IPS DF 4.7 (cell line): ENCODE measurements at regions not wholly inside any gene's neighbourhood (a gene's known extent, or its start where the extent isn't known, plus 50 kb on each side); places are given as distances from the start of the nearest gene placed in this dataset.

Experiments used
- DNase-seq: peaks from one replicate; pipeline ENCODE4 v3.0.0-alpha.2; 2013; ENCODE audit warnings: low spot score; ENCODE audit errors: extremely low read depth

DNA sequence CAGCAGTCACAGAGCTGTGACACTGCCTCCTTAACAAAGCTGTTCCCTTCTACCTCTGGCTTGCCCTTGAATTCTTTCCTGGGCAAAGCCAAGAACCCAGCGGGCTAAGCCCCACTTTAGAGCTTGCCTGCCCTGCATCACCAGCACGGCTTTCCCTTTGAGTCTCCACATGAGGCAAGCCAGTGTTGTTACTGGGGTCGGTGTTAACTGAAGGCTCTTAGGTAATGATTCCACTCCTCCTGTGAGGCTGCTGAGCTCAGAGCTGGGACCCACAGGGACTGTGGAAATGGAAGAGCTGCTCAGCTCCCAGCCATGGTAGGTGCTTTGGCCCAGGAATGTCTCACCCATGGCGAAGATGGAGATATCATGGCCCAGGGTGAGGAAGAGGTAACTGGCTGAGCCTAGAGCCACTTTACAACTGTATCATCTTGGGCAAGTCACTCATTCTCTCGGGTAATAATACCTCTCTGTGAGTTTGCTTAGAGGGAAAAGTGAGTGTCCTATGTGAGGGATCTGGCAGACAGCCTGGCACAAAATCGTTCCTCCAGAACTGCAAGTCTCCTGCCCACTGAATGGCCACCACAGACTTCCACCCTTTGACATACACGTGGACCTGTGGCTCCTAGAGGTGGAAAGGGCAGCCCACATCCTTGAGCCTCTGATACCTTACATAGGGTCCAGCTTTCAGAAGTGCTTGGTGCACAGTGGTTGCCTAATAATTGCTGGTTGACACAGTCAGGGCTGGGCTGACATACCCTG is 654.1 kb downstream of the PTPRU start:
- no peak for DNase-seq

DNA sequence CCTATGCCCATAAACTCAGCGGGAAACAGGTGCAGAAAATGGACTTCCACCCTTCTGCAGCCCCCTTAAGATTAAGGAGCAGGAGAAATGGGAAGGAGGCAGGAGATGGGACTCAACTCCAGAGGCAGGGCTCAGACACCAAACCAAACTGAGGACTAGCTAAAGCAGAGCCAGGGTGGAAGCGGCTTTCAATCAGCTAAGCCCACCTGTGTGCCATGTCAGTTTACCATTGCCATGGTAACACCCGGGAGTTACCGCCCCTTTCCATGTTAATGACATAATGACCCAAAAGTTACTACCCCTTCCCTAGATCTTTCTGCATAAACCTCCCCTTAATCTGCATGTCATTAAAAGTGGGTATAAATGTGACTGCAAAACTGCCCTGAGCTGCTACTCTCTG is 653.5 kb downstream of the PTPRU start:
- DNase-seq, result no peak

DNA sequence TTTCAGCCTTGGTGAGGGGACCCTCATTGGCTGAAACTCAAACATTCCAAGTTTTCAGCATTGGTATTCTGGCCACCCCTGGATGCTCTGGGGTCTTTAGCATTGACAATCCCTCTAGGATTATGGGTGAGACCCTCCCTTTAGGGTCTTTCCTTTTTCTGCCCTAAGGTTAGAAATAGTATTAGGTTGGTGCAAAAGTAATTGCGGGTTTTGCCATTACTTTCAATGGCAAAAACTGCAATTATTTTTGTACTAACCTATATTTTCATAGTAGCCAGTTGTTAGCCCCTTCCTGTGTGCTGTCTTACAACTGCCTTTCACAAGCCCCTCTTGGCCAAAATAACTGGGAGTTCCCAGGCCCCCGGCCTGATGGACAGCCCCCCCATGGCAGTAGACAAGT is 648.4 kb downstream of the PTPRU start:
- no peak for DNase-seq

DNA sequence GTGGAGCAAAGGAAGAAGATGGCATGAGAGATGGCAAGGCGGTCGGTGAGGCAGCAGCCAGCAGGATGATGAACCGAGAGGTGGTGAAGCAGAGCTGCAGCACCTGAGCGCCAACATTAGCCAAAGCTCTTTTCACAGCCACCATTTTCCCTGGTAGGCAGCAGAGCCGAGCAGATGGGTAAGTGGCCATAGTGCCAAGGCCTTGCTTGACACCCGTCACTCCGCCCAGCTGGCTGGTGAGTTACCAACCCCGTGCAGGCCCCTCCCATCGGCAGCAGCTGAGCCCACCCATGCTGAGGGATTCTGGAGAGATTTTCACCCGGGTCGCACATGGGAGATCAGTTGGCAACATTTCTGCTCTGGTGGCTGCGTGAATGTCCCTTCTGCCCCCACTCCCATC is 647.7 kb downstream of the PTPRU start:
- DNase-seq, result no peak

DNA sequence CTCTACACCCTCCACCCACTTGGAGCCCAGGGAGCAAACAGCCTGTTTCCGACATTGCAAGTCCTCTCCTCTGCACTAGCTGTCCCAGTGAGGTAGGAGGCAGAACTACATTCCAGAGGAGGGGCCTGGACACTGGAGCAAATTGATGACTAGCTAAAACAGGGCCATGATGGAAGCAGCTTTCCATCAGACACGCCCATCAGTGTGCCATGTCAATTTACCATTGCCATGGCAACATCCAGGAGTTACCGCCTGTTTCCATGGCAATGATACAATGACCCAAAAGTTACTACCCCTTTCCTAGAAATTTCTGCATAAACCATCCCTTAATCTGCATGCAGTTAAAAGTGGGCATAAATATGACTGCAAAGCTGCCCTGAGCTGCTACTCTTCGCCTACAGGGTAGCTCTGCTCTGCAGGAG is 647.1 kb downstream of the PTPRU start:
- no peak for DNase-seq

DNA sequence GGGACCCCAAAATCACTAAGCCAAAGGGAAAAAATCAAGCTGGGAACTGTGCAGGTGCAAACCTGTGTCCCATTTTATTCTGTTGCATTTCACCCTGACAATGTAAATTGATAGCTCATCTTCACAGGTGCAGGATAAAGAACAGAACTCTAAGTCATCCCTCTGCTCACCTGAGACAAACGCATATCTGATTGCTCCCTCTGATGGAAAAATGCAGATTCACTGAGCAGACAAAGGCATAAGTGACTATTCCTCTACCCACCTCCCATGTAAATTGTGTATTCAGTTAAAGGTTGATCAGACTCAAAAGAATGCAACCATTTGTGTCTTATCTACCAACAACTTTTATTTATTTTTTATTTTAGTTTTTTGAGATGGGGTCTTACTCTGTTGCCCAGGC is 644.2 kb downstream of the PTPRU start:
- no peak for DNase-seq

DNA sequence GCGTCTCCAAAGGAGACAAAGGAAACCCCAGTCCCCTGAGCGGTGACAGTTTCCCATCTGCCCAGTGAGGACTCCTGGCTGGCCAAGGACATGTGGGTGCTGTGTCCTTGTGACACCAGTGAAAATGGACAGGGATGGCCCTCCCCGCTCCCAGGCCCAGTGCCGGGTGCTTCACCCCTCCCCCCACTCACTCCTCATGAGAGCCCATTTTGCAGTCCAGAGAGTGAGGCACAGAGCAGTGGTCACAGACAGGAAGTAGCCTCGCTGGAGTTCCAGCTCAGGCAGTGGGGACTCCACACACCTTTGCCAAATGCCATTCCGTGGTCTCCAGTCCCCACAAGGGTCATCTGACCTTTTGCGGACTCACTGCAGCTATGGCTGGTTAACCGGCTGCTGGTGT is 642.9 kb downstream of the PTPRU start:
- DNase-seq, result no peak

DNA sequence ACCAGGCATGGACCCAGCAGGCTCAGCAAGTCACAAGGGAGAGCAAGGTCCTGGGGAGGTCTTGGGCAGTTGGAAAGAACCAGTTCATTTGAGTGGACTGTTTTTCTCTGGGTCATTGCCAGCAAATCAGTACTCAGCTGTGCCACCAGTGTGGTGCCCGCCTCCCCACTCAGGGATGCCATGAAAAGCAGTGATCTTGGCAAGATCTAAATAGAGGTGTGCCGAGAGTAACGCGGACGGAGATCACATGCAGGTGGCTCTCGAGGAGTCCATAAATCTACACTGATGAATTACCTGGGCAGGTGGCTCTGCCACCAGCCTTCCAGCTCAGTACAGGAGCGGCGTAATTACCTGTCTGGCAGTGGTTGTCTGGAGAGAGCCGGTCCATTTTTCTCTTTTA is 642.2 kb downstream of the PTPRU start:
- no peak for DNase-seq

DNA sequence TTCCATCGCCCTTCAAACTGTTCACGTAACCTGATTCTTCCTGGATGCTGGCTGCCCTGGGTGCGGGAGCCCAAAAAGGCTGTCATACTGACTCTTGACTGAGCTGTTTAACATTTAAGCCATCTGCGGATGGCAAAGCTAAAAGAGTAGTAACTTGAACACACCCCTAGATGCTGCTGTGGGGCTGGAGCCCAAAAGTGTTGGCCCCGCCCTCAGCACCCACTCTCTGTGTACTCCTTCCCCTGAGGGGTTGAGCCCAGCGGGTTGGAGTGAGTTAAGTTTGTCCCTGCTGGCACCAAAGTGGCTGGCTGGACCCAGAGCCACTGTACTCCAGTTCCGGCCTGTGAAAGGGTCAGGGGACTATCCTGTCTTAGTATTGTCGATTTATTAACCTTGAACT is 640.6 kb downstream of the PTPRU start:
- DNase-seq, result no peak

DNA sequence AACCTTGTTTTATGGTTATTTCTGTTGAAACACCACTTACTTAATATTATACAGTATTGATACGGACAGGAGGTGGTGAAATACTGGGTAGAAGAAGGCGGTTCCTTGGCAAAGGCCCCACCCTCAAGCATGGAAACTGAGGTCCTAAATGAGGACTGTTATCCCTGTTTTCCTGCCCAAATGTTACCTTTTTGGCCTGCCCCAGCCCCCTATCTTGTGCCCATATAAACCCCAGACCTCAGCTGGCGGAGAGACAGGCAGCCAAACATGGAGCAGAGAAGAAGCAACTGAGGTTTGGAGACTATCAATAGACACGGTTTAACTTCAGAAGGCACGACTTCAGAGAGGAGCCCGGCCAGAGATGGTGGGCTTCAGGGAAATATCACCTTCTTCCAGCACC is 640.1 kb downstream of the PTPRU start:
- no peak for DNase-seq

DNA sequence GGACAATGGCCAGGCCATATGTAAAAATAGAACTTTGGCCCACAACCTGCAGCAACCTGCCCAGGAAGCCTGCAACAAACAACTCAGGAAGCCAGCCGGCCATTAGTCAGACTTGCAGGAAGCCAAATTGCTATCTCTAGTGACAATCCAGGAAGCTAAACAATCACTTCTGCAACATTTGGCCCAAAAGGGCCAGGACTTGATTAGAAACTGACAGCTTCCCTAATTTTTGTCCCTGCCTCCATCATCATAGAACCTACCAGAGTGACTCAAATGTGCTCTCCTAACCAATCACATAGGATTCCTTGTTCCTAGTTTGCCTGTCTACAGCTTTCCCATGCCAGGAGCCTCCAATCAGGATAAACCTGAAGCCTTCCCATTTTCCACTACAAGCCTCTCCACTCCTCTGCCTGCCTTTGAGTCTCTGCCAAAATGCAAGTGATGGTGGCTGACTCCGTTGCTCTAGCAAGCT is 639.3 kb downstream of the PTPRU start:
- DNase-seq, result no peak

DNA sequence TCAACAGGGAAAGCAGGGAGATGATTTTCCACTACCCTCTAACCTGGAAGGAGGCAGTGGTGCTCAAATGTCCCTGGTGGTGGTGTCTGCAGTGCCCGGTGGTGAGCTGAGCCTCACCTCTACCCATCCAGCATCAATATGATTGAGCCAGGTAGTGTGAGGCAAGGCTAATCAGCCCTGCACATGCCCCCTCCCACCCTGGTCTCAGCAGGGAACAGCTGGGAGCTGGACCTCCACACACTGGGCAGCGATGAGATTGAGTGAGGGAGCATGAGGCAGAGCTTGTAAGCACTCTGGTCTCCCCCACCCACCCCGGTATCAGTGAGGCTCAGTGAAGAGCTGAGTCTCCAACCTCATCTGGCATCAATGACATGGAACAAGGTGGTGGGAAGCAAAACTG is 634.3 kb downstream of the PTPRU start:
- no peak for DNase-seq

DNA sequence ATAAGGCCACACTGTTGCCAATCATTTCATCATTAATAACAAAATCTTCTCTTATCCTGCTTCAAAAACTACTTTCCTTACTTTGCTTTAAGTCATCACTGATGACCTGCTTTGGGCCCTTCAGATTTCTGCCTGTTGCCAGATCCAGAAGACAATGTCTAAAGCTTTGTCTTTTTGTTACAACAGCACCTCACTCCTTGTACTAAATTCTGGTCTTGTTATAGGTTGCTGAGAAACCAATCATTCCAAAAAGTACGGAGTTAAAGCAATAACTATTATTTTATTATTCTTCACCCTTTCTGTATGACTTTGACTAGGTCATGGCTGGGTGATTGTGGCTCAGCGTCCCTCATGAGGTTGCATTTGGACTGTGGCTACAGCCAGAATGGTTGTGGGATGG is 633.5 kb downstream of the PTPRU start:
- DNase-seq, result no peak

DNA sequence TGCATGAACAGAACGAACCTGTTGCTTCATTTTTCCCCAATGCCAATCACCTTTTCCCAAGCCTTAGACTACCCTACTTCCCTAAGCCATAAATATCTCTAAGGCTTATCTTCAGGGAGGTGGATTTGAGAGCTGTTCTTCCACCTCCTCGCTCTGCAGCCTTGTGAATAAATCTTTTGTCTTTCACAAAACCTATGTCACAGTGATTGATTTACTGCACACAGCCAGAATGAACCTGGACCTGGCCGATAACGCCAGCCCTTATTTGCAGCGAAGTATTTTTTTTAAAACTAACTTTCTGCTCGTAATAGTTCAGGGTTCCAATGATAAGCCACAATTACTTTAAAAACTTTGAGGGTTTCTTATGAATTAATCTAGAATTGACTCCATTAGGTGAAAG is 632.6 kb downstream of the PTPRU start:
- DNase-seq, result no peak

DNA sequence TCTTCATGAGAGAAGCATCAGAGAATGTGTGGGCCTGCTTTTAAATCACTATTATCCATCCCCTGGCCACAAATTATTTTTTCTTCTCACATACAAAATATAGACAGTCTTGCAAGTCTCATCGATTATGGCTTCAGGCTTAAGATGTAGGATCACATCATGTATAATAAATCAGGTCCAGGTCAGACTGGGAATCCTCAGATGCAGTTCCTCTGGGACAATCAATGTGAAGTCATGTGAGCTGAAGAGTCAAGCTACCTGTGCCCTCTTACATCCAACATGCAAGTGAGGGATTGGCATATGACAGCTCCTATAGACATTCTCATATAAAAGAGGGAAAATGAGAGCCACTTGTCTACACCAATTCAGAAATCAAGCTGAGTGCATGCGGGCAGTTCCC is 631.8 kb downstream of the PTPRU start:
- no peak for DNase-seq

DNA sequence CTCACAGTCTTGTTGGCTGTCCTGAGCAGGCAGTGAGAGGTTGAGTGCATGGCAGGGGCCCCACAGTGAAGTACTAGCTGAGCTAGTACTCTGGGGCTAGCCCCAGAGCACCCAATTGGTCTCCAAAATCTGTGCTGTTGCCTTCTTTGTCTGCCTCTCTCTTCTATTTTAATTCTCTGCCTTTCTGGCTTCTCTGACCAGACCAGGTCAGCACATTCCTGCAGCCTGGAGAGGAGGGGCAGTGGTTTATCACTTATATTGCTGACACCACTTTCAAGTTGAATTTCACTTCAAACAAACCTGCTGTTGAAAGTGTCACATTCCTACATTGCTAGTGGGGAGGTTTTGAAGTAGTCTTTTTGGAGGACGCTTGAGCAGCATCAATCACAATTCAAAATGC is 628.7 kb downstream of the PTPRU start:
- no peak for DNase-seq

DNA sequence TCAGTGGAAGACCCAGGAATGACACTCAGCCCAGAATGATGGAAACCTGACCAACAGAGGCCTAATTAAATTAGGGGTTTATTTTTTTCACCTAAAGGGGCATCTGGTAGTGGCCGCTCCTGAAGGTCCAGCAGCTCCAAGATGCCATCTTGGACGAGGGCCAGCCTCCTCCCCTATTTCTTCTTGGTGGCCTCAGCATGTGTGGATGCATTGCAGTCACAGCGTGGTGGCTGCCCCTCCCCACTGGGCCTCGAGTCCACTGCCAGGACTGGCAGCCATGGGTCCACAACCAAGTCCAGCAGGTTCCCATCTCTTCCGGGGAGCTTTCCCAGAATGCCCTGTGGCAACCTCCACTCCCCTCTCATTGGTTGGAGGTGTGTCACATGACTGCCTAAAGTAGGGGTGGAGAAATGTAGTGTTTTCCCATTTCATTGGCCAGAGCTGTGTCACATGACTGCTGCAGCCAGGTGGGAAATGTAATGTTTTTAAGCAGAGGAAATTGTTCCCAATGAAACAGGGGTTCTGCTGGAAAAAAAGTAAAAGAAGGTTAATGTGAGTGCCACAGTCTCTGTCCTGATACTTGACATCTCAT is 628.2 kb downstream of the PTPRU start:
- DNase-seq, result no peak

DNA sequence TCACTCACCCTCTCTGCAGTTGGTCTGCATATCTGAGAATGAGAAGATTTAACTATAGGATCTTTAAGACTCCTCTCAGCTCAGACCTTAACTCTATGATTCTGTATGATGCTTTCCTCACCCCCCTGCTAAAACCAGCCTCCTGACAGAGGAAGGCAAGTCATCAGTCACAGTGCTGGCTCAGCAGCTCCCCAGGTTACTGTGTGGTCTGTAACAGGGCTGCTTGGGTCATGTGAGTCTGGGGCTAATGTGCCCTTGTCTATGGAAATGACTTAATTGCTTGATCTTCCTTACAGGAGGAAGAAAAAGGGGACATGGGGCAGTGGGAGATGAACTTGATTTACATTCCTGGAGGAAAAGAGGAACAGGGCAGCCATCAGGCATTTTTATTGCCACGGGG is 625.6 kb downstream of the PTPRU start:
- DNase-seq, result no peak

DNA sequence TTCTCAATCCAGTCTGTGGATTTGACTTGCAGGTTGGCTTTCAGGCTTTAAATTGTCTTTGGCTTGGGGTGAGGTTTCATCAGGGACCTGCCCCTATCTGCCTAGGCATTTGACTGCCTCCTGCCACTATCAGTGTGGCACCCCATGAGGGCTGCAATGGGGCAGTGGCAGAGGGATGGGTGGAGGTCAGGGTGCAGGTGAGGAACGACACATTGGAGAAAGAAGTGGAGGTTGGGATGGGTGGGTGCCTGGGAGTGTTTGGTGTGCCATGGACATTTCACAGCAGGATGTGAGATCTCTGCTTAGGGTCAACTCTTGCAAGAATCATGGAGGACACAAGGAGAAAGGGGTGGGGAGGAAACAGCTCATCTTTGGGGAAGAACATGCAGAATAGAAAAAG is 625.1 kb downstream of the PTPRU start:
- no peak for DNase-seq

DNA sequence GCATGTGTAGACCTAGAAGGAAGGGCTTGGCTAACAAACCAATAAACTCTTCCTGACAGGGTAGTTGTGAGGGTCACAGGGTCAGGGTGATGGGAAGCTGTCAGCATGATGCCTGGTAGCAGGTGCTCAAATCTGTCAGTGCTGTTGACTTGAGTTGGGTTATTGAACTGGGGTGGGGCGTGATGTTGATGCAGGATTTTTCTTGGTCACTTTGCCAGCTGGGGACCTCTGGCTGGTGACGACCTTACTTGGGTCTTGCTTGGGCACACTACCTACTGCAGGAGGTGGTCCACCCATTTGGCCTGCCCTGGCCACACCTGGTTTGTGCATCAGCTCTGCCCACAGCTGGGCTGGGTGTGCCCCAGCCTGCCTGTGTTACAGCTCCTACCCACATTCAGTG is 624.4 kb downstream of the PTPRU start:
- DNase-seq, result no peak

DNA sequence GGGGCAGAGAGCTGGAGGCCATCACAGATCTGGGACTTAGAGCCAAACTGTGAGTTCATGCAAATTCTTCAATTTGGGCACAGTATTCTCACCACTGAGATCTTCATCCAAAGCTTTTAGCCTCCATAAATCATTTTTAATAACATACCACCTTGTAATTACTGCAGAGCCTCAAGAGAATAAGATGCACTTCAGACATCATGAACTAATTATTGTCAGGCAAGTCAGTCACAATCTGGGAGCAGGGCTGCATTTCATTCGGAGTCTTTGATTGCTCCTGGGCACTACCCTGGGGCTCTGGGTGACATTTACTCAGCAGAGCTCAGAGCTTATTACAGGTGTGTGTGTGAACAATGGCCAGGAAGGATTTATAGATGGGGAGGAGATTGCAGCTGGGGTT is 623.7 kb downstream of the PTPRU start:
- DNase-seq, result no peak

DNA sequence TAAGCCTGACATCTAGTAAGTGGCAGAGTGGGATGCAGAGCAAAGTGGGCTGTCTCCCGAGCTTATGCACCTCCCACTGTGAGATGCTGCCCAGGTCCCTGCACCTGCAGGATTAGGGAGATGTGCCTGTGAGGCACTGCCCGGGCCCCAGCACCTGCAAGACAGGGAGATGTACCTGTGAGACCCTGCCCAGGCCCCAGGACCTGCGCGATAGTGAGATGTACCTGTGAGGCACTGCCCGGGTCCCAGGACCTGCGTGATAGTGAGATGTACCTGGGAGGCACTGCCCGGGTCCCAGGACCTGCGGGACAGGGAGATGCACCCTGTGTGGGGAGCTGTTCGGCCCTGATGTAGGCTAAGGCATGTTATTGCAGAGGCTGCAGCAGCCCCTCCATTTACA is 622.8 kb downstream of the PTPRU start:
- no peak for DNase-seq

DNA sequence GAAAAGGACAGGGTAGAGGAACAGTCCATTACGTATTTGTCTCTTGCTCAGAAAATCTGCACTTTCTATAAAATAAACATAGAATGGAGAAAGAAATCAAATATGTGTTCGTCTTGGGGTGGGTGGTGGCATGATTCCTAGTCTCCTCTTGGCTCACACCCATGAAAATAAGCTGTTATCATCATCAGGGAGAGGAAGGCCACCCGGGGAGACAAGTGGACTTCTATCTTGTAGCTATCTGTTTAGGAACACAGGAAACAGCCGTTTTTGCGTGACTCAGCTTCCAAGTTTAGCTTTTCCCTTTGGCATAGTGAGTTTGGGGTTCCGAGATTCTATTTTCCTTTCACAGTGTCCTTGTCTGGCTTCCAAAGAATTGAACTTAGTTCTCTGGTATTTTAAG is 622.3 kb downstream of the PTPRU start:
- DNase-seq, result no peak
